Smooth muscle cell (in vitro differentiated cells): ENCODE measurements at regions not wholly inside any gene's neighbourhood (a gene's known extent, or its start where the extent isn't known, plus 50 kb on each side); places are given as distances from the start of the nearest gene placed in this dataset.

Source experiments
- DNase-seq: peaks from one replicate; lab custom pipeline; 2025; ENCODE audit not compliant: unreplicated experiment; lab: John Stamatoyannopoulos, UW
- H2AFZ ChIP-seq: fragments of 200-600 bp; sonication (generic); 2 replicates; pipeline ENCODE4 v1.6.0; 2016; ENCODE audit warnings: antibody characterized with exemption, low read depth, mild to moderate bottlenecking
- H3F3A ChIP-seq: fragments of 200-600 bp; sonication (generic); 2 replicates; pipeline ENCODE4 v1.6.0; 2017; ENCODE audit warnings: antibody characterized with exemption, low read depth
- H3K27ac ChIP-seq: fragments of 200-600 bp; sonication (generic); 2 replicates; pipeline ENCODE4 v1.5.1; 2016; ENCODE audit warnings: low read depth, mild to moderate bottlenecking
- H3K27me3 ChIP-seq: fragments of 200-600 bp; sonication (generic); 2 replicates; pipeline ENCODE4 v1.6.1; 2016; ENCODE audit warnings: low read depth, mild to moderate bottlenecking
- H3K36me3 ChIP-seq: fragments of 200-600 bp; sonication (generic); 2 replicates; pipeline ENCODE4 v1.5.1; 2016; ENCODE audit warnings: low read depth
- H3K4me1 ChIP-seq: fragments of 200-600 bp; sonication (generic); 2 replicates; pipeline ENCODE4 v1.5.1; 2016; ENCODE audit warnings: low read depth
- H3K4me2 ChIP-seq: fragments of 200-600 bp; sonication (generic); 2 replicates; pipeline ENCODE4 v1.6.0; 2016; ENCODE audit warnings: mild to moderate bottlenecking
- H3K4me3 ChIP-seq: fragments of 200-600 bp; sonication (generic); 2 replicates; pipeline ENCODE4 v1.5.1; 2016; ENCODE audit warnings: mild to moderate bottlenecking
- H3K79me2 ChIP-seq: fragments of 200-600 bp; sonication (generic); 2 replicates; pipeline ENCODE4 v1.6.0; 2016; ENCODE audit warnings: low read depth, mild to moderate bottlenecking
- H3K9ac ChIP-seq: fragments of 200-600 bp; sonication (generic); 2 replicates; pipeline ENCODE4 v1.6.0; 2016; ENCODE audit warnings: low read depth
- H3K9me3 ChIP-seq: fragments of 200-600 bp; sonication (generic); replicated peaks from 2 replicates; pipeline ENCODE4 v1.5.1; 2016; ENCODE audit warnings: low read depth
- H4K20me1 ChIP-seq: fragments of 200-600 bp; sonication (generic); 2 replicates; pipeline ENCODE4 v1.6.0; 2016; ENCODE audit warnings: low read depth
- WGBS: methylation state at CpG from one replicate; pipeline ENCODE4 v1.1.7; 2016; ENCODE audit warnings: low lambda C conversion rate; 5-methylcytosine and 5-hydroxymethylcytosine counted together
- TF ChIP-seq, protein P1 (sequence below): fragments of 200-600 bp; sonication (generic); IDR thresholded peaks from 2 replicates; pipeline ENCODE4 v1.5.1; 2017; ENCODE audit warnings: borderline replicate concordance, mild to moderate bottlenecking, antibody characterized with exemption; ENCODE audit not compliant: insufficient read depth, poor library complexity, severe bottlenecking

DNA sequence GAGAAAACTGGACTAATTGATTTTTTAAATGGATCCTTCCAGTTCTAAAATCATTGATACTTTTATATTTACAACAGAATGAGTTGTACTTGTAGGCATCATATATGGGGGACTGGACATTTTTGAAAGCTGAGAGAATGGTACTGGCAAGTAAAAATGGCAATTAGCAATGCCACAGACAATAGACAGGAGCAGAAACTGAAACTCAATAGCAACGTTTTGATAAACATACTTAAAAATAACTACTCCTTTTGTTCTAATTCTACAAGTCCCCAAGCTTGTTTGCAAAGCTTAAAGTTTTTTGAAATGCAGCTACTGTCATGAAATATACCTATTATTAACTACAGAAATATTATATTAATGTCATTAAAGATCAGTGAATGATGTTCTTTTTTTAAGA is 52.8 kb upstream of the FBXL7 start:
- 56% methylated on average over 1 of the region's 1 CpG for WGBS
- no peaks in the 10 kb centered on the region for H4K20me1 ChIP-seq
- H3F3A ChIP-seq, result no peaks in the 10 kb centered on the region
- no peaks in the 10 kb centered on the region for H3K9me3 ChIP-seq
- H3K79me2 ChIP-seq, result no peaks in the 10 kb centered on the region
- H3K4me1 ChIP-seq, result no peaks in the 10 kb centered on the region
- no peak overlapping the region for H2AFZ ChIP-seq
- TF ChIP-seq, protein P1, sequence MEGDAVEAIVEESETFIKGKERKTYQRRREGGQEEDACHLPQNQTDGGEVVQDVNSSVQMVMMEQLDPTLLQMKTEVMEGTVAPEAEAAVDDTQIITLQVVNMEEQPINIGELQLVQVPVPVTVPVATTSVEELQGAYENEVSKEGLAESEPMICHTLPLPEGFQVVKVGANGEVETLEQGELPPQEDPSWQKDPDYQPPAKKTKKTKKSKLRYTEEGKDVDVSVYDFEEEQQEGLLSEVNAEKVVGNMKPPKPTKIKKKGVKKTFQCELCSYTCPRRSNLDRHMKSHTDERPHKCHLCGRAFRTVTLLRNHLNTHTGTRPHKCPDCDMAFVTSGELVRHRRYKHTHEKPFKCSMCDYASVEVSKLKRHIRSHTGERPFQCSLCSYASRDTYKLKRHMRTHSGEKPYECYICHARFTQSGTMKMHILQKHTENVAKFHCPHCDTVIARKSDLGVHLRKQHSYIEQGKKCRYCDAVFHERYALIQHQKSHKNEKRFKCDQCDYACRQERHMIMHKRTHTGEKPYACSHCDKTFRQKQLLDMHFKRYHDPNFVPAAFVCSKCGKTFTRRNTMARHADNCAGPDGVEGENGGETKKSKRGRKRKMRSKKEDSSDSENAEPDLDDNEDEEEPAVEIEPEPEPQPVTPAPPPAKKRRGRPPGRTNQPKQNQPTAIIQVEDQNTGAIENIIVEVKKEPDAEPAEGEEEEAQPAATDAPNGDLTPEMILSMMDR, result no peak
- H3K27me3 ChIP-seq, result no peaks in the 10 kb centered on the region
- peak overlapping the region; percentile 49 for H3K4me2 ChIP-seq
- no peak overlapping the region for H3K9ac ChIP-seq
- H3K4me3 ChIP-seq, result no peak overlapping the region
- H3K36me3 ChIP-seq, result no peaks in the 10 kb centered on the region
- peak overlapping the region; percentile 24 for H3K27ac ChIP-seq
- no peak for DNase-seq

- Histone ChIP-seq H2AFZ (no peak overlapping the region), H3K4me2 (peak overlapping the region; percentile 57), H3K79me2 (no peaks in the 10 kb centered on the region), H3K27me3 (no peaks in the 10 kb centered on the region), H3K9ac (no peak overlapping the region), H3K36me3 (no peaks in the 10 kb centered on the region), H3K27ac (peak overlapping the region; percentile 24), H3K4me3 (no peak overlapping the region), H3K4me1 (no peaks in the 10 kb centered on the region), H3F3A (no peaks in the 10 kb centered on the region), H3K9me3 (no peaks in the 10 kb centered on the region), H4K20me1 (no peaks in the 10 kb centered on the region)
- DNase-seq, result no peak
- TF ChIP-seq, protein P1, result no peak
Measured at GRCh38 chr5:15446552-15446951, 53.4 kb upstream of the FBXL7 start.

- Histone ChIP-seq H3K27ac (no peak overlapping the region), H3K79me2 (no peaks in the 10 kb centered on the region), H3K4me1 (no peaks in the 10 kb centered on the region), H3K36me3 (no peaks in the 10 kb centered on the region), H3K4me2 (no peak overlapping the region), H3F3A (no peaks in the 10 kb centered on the region), H3K4me3 (no peak overlapping the region), H4K20me1 (no peaks in the 10 kb centered on the region), H3K9me3 (no peaks in the 10 kb centered on the region), H2AFZ (no peak overlapping the region), H3K9ac (no peak overlapping the region), H3K27me3 (no peaks in the 10 kb centered on the region)
- 72% methylated on average over 1 of the region's 1 CpG for whole genome bisulfite sequencing
- TF ChIP-seq, protein P1, result no peak
- DNase-seq, result no peak
Measured at GRCh38 chr5:15442193-15442570, 57.8 kb upstream of the FBXL7 start.

DNA sequence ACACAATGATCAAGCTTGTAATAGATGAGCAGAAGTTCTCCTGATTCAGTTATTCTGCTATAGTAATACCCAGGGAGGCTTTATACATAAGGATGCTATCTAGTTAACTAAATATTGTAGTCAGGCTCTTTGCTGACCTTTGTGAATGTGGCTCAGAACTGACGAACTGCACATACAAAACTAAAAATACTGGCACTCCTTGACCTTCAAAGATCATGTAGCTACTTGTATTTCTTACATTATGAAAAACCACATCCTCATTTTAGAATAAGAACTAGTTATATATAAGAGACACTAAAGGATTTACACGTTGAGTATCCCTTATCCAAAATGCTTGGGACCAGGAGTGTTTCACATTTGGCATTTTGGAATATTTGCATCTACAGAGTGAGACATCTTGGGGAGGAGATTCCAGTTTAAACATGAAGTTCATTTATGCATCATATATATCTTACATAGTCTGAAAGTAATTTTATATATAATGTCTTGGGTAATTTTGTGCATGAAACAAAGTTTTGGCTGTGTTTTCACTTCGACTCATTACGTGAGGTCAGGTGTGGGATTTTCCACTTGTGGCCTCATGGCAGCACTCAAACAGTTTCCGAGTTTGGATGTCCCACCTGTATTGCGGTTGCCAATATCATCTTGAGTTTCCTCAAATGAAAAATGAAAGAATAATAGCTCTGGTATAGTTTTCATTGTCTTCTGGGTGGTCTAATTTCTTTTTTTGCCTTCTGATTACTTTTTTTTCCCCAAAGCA is 58.4 kb upstream of the FBXL7 start:
- 86% methylated on average over 6 of the region's 6 CpGs for WGBS
- DNase-seq, result no peak
- no peak overlapping the region for H2AFZ ChIP-seq

More for the DNA sequence above, 58.4 kb upstream of the FBXL7 start:
- H3K36me3 ChIP-seq, result no peaks in the 10 kb centered on the region
- H3K27ac ChIP-seq, result no peak overlapping the region
- H3K9ac ChIP-seq, result no peak overlapping the region
- no peaks in the 10 kb centered on the region for H3K9me3 ChIP-seq
- no peaks in the 10 kb centered on the region for H3K79me2 ChIP-seq
- TF ChIP-seq, protein P1, result no peak
- H3K4me1 ChIP-seq, result no peaks in the 10 kb centered on the region
- H4K20me1 ChIP-seq, result no peaks in the 10 kb centered on the region
- no peak overlapping the region for H3K4me3 ChIP-seq
- H3K27me3 ChIP-seq, result no peaks in the 10 kb centered on the region
- H3F3A ChIP-seq, result no peaks in the 10 kb centered on the region
- H3K4me2 ChIP-seq, result no peak overlapping the region
